ENCODE measurements at regions not wholly inside any gene's neighbourhood (a gene's known extent, or its start where the extent isn't known, plus 50 kb on each side); places are given as distances from the start of the nearest gene placed in this dataset.

- TF ChIP-seq, protein P1, sequence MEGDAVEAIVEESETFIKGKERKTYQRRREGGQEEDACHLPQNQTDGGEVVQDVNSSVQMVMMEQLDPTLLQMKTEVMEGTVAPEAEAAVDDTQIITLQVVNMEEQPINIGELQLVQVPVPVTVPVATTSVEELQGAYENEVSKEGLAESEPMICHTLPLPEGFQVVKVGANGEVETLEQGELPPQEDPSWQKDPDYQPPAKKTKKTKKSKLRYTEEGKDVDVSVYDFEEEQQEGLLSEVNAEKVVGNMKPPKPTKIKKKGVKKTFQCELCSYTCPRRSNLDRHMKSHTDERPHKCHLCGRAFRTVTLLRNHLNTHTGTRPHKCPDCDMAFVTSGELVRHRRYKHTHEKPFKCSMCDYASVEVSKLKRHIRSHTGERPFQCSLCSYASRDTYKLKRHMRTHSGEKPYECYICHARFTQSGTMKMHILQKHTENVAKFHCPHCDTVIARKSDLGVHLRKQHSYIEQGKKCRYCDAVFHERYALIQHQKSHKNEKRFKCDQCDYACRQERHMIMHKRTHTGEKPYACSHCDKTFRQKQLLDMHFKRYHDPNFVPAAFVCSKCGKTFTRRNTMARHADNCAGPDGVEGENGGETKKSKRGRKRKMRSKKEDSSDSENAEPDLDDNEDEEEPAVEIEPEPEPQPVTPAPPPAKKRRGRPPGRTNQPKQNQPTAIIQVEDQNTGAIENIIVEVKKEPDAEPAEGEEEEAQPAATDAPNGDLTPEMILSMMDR (IDR thresholded peaks at IDR 0.05) = no peak
- no peak for TF ChIP-seq POLR2A (IDR thresholded peaks at IDR 0.05)
Observed at GRCh38 chr10:35898716-35899440, 256.8 kb upstream of the FZD8 start.
